Lower leg skin (tissue), 4 donors: ENCODE measurements at regions not wholly inside any gene's neighbourhood (a gene's known extent, or its start where the extent isn't known, plus 50 kb on each side); places are given as distances from the start of the nearest gene placed in this dataset.

ENCODE experiments used
- DNase-seq, 2 donors: peaks; one replicate each; pipeline ENCODE4 v3.0.0-alpha.2; 2019; ENCODE audit warnings: low spot score in 2 of 2
- H3K4me3 ChIP-seq: fragments of 200-600 bp; sonication (generic); 2 replicates; pipeline ENCODE4 v1.5.1; 2017; ENCODE audit warnings: mild to moderate bottlenecking, low read depth; ENCODE audit not compliant: poor library complexity, severe bottlenecking
- CTCF ChIP-seq, 3 donors: fragments of 450-650 bp; IDR thresholded peaks; one replicate each; pipeline ENCODE4 v1.5.1; 2016; ENCODE audit warnings: antibody characterized with exemption in 3 of 3, mild to moderate bottlenecking in 3 of 3, moderate library complexity in 2 of 3
- POLR2A ChIP-seq, 2 donors: fragments of 450-650 bp; IDR thresholded peaks; one replicate each; pipeline ENCODE4 v1.6.1; 2016 to 2017; ENCODE audit warnings: antibody characterized with exemption in 2 of 2, mild to moderate bottlenecking in 1 of 2, moderate library complexity in 1 of 2
- WGBS, 2 donors: methylation state at CpG; one replicate each; pipeline ENCODE4 v1.1.5; 2018; 5-methylcytosine and 5-hydroxymethylcytosine counted together
- intact Hi-C: fragments of 100-400 bp; cut with DNase I; formaldehyde crosslinking; loops from one replicate; pipeline ENCODE4 v1.15.0; 2023; ENCODE audit warnings: low total_unique reads

DNA sequence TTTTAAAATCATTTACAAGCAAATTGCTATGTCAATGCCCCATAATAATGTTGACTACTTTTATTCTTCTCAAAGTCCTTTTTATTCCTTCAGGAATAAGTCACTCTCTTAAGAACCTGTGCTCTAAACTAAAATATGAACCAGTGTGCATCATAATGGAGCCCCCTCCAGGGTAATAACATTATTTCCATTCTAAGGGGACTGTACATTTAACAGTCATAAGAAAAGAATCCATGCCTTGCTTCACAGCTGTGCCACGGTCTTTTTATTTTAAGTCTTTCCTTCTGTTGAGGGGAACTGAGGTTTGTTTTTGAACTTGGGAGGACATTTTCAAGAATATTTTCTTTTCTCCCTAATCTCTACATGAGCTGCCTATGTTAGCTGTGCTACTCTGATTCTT is 297.6 kb downstream of the MAN2A1 start:
- TF ChIP-seq CTCF (IDR thresholded peaks at IDR 0.05), result no peak
- TF ChIP-seq POLR2A (IDR thresholded peaks at IDR 0.05), result no peak
- 0% methylated on average over 1 of the region's 1 CpG for WGBS, 2 donors
- intact Hi-C loops, result no loop called here

GRCh38 chr5:109987970-109988369 is 298.2 kb downstream of the MAN2A1 start:
- no peak for DNase-seq
- no peak overlapping the region for H3K4me3 ChIP-seq
- WGBS, 2 donors, result 43 to 53% methylated on average over 2 of the region's 2 CpGs
- no peak for TF ChIP-seq POLR2A (IDR thresholded peaks at IDR 0.05)
- no peak for TF ChIP-seq CTCF (IDR thresholded peaks at IDR 0.05)
- intact Hi-C loops, result no loop called here

More for the DNA sequence above, 297.6 kb downstream of the MAN2A1 start:
- H3K4me3 ChIP-seq, result no peak overlapping the region
- no peak for DNase-seq

- DNase-seq, result no peak
- no peak overlapping the region for H3K4me3 ChIP-seq
Observed at GRCh38 chr5:109989161-109989560, 299.4 kb downstream of the MAN2A1 start.

GRCh38 chr5:109989994-109990722 is 300.4 kb downstream of the MAN2A1 start:
- TF ChIP-seq CTCF (IDR thresholded peaks at IDR 0.05), result no peak
- no peak for TF ChIP-seq POLR2A (IDR thresholded peaks at IDR 0.05)
- H3K4me3 ChIP-seq, result no peak overlapping the region
- intact Hi-C loops, result no loop called here
- 91 to 94% methylated on average over 4 of the region's 4 CpGs for WGBS, 2 donors
- DNase-seq, result no peak

More at GRCh38 chr5:109989161-109989560, 299.4 kb downstream of the MAN2A1 start:
- 93 to 94% methylated on average over 7 of the region's 7 CpGs for WGBS, 2 donors
- intact Hi-C loops, result no loop called here
- TF ChIP-seq CTCF (IDR thresholded peaks at IDR 0.05) (no peak), POLR2A (IDR thresholded peaks at IDR 0.05) (no peak)

- TF ChIP-seq POLR2A (IDR thresholded peaks at IDR 0.05) (no peak), CTCF (IDR thresholded peaks at IDR 0.05) (no peak)
- intact Hi-C loops, result no loop called here
- 86 to 92% methylated on average over 2 of the region's 2 CpGs for WGBS, 2 donors
Observed at GRCh38 chr5:109990723-109991359, 301.1 kb downstream of the MAN2A1 start.

More at GRCh38 chr5:109990723-109991359, 301.1 kb downstream of the MAN2A1 start:
- no peak overlapping the region for H3K4me3 ChIP-seq
- no peak for DNase-seq
